Epithelial cell of proximal tubule (primary cell): ENCODE measurements at regions not wholly inside any gene's neighbourhood (a gene's known extent, or its start where the extent isn't known, plus 50 kb on each side); places are given as distances from the start of the nearest gene placed in this dataset.

Source experiments
- DNase-seq: peaks from one replicate; pipeline ENCODE4 v3.0.0-alpha.2; 2011; ENCODE audit warnings: low read depth
- H3K4me3 ChIP-seq: 2 replicates; pipeline ENCODE4 v1.5.1; 2011; ENCODE audit warnings: low read depth, mild to moderate bottlenecking, low read length
- CTCF ChIP-seq: conservative IDR thresholded peaks from 2 replicates; pipeline ENCODE4 v1.5.1; 2012; ENCODE audit warnings: low read depth, mild to moderate bottlenecking, low read length

GRCh38 chr17:59511726-59512125 lies 53.7 kb upstream of the DHX40 start:
- no peak for TF ChIP-seq CTCF
- DNase-seq = no peak
- no peak overlapping the region for H3K4me3 ChIP-seq

- TF ChIP-seq CTCF = no peak
- no peak overlapping the region for H3K4me3 ChIP-seq
- no peak for DNase-seq
These were observed 52.5 kb upstream of the DHX40 start for GRCh38 chr17:59512844-59513385.

- no peak overlapping the region for H3K4me3 ChIP-seq
- no peak for TF ChIP-seq CTCF
- DNase-seq = peak; percentile 93
These were observed 51.2 kb upstream of the DHX40 start for GRCh38 chr17:59513934-59514841.
